Adrenal gland (tissue), 5 donors: ENCODE measurements at regions not wholly inside any gene's neighbourhood (a gene's known extent, or its start where the extent isn't known, plus 50 kb on each side); places are given as distances from the start of the nearest gene placed in this dataset.

ENCODE experiments used
- POLR2A ChIP-seq, 2 donors: fragments of 450-650 bp; IDR thresholded peaks; one replicate each; pipeline ENCODE4 v1.6.1; 2017; ENCODE audit warnings: antibody characterized with exemption in 2 of 2, mild to moderate bottlenecking in 2 of 2, moderate library complexity in 1 of 2
- TF ChIP-seq, protein P1 (sequence below), 6 experiments: fragments of 450-650 bp in 4 of 6; fragments of 200-600 bp in 2 of 6; sonication (generic) in 1 of 6; IDR thresholded peaks; 1 replicate in 5 of 6; 2 replicates in 1 of 6; pipeline versions ENCODE4 v1.5.1 to v1.8.0; 2016 to 2021; ENCODE audit warnings: antibody characterized with exemption in 6 of 6, mild to moderate bottlenecking in 2 of 6, moderate library complexity in 1 of 6
- donor health status: DM: no; HTN: no; CAD: no.

- TF ChIP-seq, protein P1, sequence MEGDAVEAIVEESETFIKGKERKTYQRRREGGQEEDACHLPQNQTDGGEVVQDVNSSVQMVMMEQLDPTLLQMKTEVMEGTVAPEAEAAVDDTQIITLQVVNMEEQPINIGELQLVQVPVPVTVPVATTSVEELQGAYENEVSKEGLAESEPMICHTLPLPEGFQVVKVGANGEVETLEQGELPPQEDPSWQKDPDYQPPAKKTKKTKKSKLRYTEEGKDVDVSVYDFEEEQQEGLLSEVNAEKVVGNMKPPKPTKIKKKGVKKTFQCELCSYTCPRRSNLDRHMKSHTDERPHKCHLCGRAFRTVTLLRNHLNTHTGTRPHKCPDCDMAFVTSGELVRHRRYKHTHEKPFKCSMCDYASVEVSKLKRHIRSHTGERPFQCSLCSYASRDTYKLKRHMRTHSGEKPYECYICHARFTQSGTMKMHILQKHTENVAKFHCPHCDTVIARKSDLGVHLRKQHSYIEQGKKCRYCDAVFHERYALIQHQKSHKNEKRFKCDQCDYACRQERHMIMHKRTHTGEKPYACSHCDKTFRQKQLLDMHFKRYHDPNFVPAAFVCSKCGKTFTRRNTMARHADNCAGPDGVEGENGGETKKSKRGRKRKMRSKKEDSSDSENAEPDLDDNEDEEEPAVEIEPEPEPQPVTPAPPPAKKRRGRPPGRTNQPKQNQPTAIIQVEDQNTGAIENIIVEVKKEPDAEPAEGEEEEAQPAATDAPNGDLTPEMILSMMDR (IDR thresholded peaks at IDR 0.05), result no peak
- no peak for TF ChIP-seq POLR2A (IDR thresholded peaks at IDR 0.05)
Measured at GRCh38 chr14:98477935-98478334, 794.1 kb downstream of the BCL11B start.
